ENCODE measurements at regions not wholly inside any gene's neighbourhood (a gene's known extent, or its start where the extent isn't known, plus 50 kb on each side); places are given as distances from the start of the nearest gene placed in this dataset.
"Not testable (repeated sequence)": the region's sequence is repeated elsewhere in the genome, so short reads cannot be mapped to it uniquely, and the experiment has no call there.

DNA sequence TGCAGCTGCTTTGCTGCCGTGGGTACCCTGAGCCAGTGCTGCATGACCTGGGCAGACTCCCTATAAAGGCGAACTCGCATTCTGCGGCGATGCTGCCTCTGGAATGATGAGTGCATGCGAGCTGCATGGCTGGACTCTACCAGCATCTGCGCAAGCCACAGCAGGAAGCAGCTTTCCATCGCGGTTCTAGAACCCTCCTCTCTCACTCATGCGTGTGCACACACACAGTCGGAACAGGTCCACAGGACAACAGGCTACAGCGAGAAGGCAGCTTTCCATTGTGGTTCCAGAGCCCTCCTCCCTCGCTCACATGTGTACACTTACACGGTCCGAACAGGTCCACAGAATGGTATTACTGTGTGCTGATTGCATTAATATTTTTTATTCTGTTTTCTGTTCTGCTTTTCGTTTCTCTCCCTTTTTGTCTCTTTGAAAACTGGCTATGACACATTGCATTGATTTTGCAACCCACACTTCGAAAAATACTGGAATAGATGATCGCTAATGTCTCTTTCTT lies 69.1 kb downstream of the NPIPB11 start:
- H3K9me3 ChIP-seq (replicated peaks); H3K36me3 ChIP-seq; H3K4me3 ChIP-seq; H3K27ac ChIP-seq; H3K4me1 ChIP-seq; DNase-seq; H3K27me3 ChIP-seq: not testable (repeated sequence)

- not testable (repeated sequence) for DNase-seq; H3K4me1 ChIP-seq; H3K36me3 ChIP-seq; H3K27me3 ChIP-seq; H3K4me3 ChIP-seq; H3K27ac ChIP-seq; H3K9me3 ChIP-seq (replicated peaks)
These were observed 71.0 kb downstream of the NPIPB11 start for GRCh38 chr16:29335549-29335846.

DNA sequence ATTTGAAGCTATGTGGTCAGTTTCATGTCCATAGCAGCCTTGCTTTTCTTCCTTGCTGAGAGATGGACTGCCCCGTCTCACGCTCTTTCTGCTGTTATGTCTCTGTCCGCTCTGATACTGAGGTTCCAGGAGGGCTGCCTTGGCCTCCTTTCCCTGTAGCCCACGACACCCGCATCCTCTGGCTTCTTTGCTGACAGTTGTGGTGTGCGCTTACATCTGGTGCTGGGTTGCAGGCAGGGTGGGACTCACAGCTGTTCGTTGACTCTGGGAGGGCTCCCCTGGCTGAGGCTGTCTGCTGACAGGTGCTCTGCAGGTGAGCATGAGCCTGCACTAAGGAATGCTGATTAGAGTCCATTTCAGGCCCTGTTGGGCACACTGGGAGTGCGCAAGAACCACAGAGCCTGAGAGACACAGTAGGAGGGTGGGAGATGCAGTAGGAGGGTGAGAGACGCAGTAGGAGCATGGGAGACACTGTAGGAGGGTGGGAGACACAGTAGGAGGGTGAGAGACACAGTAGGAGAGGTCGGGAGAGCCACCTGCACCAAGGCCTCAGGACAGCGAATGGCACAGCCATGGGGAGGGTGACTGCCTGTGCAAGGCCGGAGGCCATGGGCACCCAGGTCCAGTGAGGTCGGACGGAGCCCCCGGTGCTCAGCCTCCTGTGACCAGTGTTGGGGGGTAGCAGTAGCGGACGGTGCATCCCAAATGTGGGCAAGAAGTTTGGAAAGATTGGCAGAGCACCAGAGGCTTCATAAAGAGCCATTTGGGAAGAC lies 71.5 kb downstream of the NPIPB11 start:
- H3K27me3 ChIP-seq; H3K9me3 ChIP-seq (replicated peaks); H3K4me3 ChIP-seq; H3K4me1 ChIP-seq; H3K27ac ChIP-seq; DNase-seq; H3K36me3 ChIP-seq: not testable (repeated sequence)

DNA sequence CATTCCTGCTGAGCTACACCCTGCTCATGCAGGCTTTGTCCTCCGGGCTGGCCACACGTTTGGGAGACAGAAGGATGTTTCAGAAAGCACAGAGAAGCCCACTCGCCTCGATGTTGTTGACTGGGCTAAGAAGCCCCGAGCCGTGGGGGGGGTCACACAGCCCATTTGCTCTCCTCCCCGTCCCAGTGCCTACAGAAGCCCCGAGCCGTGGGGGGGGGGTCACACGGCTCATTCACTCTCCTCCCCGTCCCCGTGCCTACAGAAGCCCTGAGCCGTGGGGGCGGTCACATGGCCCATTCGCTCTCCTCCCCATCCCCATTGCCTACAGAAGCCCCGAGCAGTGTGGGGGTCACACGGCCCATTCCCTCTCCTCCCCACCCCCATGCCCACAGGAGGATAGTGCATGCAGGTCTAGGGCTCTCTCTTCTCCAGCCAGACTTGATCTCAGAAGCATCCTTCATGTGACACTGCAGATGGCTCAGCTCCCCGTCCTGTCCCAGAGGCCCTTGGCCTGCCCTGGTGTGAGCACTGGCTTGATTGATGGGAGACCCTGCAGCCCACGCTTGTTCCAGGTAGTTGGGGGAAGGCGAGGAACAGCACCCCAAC lies 72.9 kb downstream of the NPIPB11 start:
- H3K4me1 ChIP-seq; DNase-seq; H3K9me3 ChIP-seq (replicated peaks); H3K4me3 ChIP-seq; H3K27ac ChIP-seq; H3K36me3 ChIP-seq; H3K27me3 ChIP-seq: not testable (repeated sequence)

DNA sequence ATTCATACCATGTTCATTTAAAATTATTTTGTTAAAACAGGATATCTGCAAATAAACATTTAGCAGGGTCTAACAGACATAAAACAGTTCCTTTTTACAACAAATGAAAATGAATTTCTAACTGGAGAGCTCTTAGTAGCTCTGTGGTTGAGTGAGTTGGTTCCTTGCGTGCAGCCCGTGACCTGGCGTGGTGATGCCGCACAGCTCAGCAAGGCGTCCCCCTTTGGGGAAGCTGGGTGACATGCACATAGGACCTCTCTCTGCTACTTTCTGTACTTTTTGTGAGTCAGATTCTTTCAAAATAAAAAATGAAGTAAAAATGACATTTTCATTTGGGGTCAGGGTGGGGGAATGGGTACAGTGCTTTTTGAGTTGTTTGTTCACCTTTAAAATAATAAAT lies 75.9 kb downstream of the NPIPB11 start:
- H3K27me3 ChIP-seq, H3K4me3 ChIP-seq: not testable (repeated sequence)

DNA sequence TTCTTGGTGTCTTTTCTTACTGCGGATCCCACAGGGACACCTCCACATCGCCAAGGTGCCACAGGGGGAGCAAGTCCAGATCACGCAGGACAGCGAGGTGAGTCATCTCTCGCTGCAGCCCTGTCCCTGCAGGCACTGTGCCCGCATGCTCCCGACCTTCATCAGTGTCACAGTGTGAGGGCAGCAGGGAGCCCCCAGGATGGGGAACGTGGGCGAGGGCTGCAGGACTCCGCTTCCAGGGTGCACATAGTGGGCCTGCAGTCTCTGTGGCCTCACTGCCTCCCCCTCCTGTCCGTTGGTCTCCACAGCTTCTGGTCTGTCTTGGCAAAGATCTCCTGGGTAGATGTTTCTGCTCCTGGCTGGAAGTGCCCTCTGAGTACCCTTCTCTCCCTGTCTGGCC lies 78.0 kb downstream of the NPIPB11 start:
- not testable (repeated sequence) for DNase-seq; H3K9me3 ChIP-seq (replicated peaks); H3K4me3 ChIP-seq; H3K27ac ChIP-seq; H3K4me1 ChIP-seq; H3K36me3 ChIP-seq; H3K27me3 ChIP-seq

More for the DNA sequence above, 75.9 kb downstream of the NPIPB11 start:
- H3K9me3 ChIP-seq (replicated peaks); H3K4me1 ChIP-seq; H3K36me3 ChIP-seq; DNase-seq; H3K27ac ChIP-seq: not testable (repeated sequence)

- not testable (repeated sequence) for H3K36me3 ChIP-seq; H3K27ac ChIP-seq; H3K4me3 ChIP-seq; H3K4me1 ChIP-seq; H3K9me3 ChIP-seq (replicated peaks); DNase-seq; H3K27me3 ChIP-seq
These were observed 78.7 kb downstream of the NPIPB11 start for GRCh38 chr16:29327631-29328408.

GRCh38 chr16:29326164-29327125 lies 80.1 kb downstream of the NPIPB11 start:
- not testable (repeated sequence) for H3K36me3 ChIP-seq; H3K27ac ChIP-seq; H3K4me3 ChIP-seq; H3K4me1 ChIP-seq; H3K27me3 ChIP-seq; H3K9me3 ChIP-seq (replicated peaks); DNase-seq

GRCh38 chr16:29323725-29324124 lies 82.8 kb downstream of the NPIPB11 start:
- not testable (repeated sequence) for H3K4me1 ChIP-seq; H3K27ac ChIP-seq; DNase-seq; H3K9me3 ChIP-seq (replicated peaks); H3K4me3 ChIP-seq; H3K27me3 ChIP-seq; H3K36me3 ChIP-seq

- Histone ChIP-seq H3K27ac (peak overlapping the region; percentile 39; the same call in 1 of the 2 replicates), H3K4me1 (peaks cover 7% of the 10 kb centered on the region; the same call in 1 of the 2 replicates), H3K27me3 (no peaks in the 10 kb centered on the region), H3K36me3 (no peaks in the 10 kb centered on the region), H3K4me3 (no peak overlapping the region), H3K9me3 (replicated peaks) (no peaks in the 10 kb centered on the region)
- peak; percentile 63 to 81 for DNase-seq
These were observed 84.9 kb downstream of the NPIPB11 start for GRCh38 chr16:29321585-29321984.

GRCh38 chr16:29321000-29321393 lies 85.5 kb downstream of the NPIPB11 start:
- DNase-seq: no peak
- H3K4me3 ChIP-seq: no peak overlapping the region
- H3K27me3 ChIP-seq: no peaks in the 10 kb centered on the region
- peak overlapping the region; percentile 39; the same call in 1 of the 2 replicates for H3K27ac ChIP-seq
- no peaks in the 10 kb centered on the region for H3K9me3 ChIP-seq (replicated peaks)
- peaks cover 7% of the 10 kb centered on the region; the same call in 1 of the 2 replicates for H3K4me1 ChIP-seq
- H3K36me3 ChIP-seq: no peaks in the 10 kb centered on the region

GRCh38 chr16:29320274-29320999 lies 86.1 kb downstream of the NPIPB11 start:
- H3K27ac ChIP-seq: no peak overlapping the region
- no peaks in the 10 kb centered on the region for H3K9me3 ChIP-seq (replicated peaks)
- H3K27me3 ChIP-seq: no peaks in the 10 kb centered on the region
- DNase-seq: no peak
- H3K4me3 ChIP-seq: no peak overlapping the region
- peaks cover 7% of the 10 kb centered on the region; the same call in 1 of the 2 replicates for H3K4me1 ChIP-seq
- no peaks in the 10 kb centered on the region for H3K36me3 ChIP-seq

DNA sequence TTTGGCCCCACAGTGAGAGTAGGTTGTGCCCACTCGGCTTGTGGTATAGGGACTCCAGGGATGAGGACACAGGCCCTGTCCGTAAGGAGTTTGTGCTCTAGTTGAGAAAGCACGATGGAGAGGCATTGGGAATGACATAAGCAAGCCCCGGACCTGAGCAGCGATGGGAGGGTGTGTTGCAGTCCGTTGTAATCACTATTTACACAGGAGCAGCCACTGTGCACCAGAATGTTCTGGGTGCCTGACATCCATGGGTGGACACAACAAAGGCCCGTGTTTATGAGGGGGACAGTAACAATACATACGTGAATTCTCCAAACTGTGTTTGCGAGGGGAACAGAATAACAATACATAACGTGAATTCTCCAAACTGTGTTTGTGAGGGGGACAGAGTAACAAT lies 86.8 kb downstream of the NPIPB11 start:
- no peaks in the 10 kb centered on the region for H3K9me3 ChIP-seq (replicated peaks)
- H3K27me3 ChIP-seq: no peaks in the 10 kb centered on the region
- peaks cover 7% of the 10 kb centered on the region; the same call in 1 of the 2 replicates for H3K4me1 ChIP-seq
- no peak overlapping the region for H3K27ac ChIP-seq
- DNase-seq: no peak
- no peak overlapping the region for H3K4me3 ChIP-seq
- H3K36me3 ChIP-seq: no peaks in the 10 kb centered on the region

- not testable (repeated sequence) for H3K4me1 ChIP-seq; H3K27me3 ChIP-seq; H3K4me3 ChIP-seq; H3K36me3 ChIP-seq; DNase-seq; H3K27ac ChIP-seq; H3K9me3 ChIP-seq (replicated peaks)
These were observed 87.9 kb downstream of the NPIPB11 start for GRCh38 chr16:29318561-29318968.
